ENCODE measurements at regions not wholly inside any gene's neighbourhood (a gene's known extent, or its start where the extent isn't known, plus 50 kb on each side); places are given as distances from the start of the nearest gene placed in this dataset.
A peak's percentile ranks its signal among the peaks of the same experiment; 100 is the strongest.

GRCh38 chr1:58430421-58431275, 115.9 kb downstream of the OMA1 start:
- no peak for DNase-seq

GRCh38 chr1:58426918-58427317, 119.6 kb downstream of the OMA1 start:
- no peak for DNase-seq

- DNase-seq: no peak
These were observed 124.1 kb downstream of the OMA1 start for GRCh38 chr1:58422436-58422835.

- no peak for DNase-seq
These were observed 128.0 kb downstream of the OMA1 start for GRCh38 chr1:58418283-58419228.

DNA sequence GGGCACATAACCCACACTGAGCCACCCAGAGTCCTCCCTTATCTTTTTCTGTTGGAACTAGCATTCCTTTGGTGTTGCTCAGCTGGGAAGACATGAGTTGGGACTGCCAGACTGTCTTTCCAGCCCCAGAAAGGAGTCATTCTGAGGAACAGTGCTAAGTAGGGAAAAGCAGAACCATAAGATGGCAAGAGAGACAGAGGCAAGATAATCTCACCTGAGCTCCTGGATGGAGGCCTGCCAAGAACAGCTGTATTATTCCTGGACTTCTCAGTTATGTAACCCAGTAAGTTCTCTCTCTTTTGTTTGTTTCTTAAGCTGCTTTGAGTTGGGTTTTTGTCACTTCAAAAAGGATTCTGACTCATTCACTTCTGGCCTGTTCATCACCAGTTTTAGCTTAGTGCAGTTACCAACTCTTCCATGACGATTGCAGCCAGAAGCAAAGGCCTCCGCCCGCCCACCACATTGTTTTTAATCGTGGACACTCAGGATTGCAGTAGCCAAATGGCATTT, 134.4 kb downstream of the OMA1 start:
- peak in 2 of 4 experiments; percentile 9 to 13 for DNase-seq

- DNase-seq: no peak
These were observed 136.6 kb downstream of the OMA1 start for GRCh38 chr1:58409890-58410289.

DNA sequence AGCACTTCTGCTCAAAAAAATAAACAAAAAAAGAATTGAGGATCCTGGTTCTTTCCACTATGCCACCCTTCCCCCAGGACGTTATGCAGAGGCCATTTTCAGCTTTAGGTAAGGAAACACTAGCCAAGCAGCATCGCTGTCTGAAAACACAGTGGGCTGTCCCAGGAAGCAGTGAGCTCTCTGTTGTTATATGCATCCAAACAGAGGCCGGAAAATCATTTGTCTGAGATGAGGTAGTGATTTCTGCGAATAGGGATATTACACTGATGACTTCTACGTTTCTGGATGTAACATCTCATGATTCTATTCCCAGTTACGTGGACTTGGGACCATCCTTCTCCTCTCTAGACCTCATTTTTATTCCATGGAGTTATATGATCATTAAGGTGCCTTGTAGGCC, 137.2 kb downstream of the OMA1 start:
- DNase-seq: no peak

GRCh38 chr1:58406301-58407071, 140.0 kb downstream of the OMA1 start:
- DNase-seq: no peak

DNA sequence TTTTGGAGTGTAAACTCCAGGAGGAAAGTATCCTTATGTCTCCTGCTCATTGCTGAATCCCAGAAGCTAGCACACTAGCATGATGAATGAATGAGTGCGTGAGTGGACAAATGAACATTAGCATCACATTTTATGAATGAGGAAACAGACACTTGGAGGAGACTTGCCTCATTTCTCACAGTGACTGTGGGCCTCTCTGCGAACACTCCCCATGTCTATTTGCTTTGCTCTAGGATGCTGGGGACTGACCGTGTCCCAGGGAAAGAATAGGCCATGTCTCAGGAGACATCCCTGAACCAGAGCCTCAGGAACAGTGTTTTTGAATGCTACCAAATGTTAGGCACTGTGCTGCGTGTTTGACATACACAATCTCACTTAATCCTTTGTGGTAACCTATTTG, 140.9 kb downstream of the OMA1 start:
- no peak for DNase-seq

- DNase-seq: no peak
These were observed 142.6 kb downstream of the OMA1 start for GRCh38 chr1:58403894-58404293.

- no peak for DNase-seq
These were observed 144.1 kb downstream of the OMA1 start for GRCh38 chr1:58402444-58402843.

GRCh38 chr1:58401991-58402390, 144.5 kb downstream of the OMA1 start:
- no peak for DNase-seq

- no peak for DNase-seq
These were observed 147.3 kb downstream of the OMA1 start for GRCh38 chr1:58399176-58399575.

DNA sequence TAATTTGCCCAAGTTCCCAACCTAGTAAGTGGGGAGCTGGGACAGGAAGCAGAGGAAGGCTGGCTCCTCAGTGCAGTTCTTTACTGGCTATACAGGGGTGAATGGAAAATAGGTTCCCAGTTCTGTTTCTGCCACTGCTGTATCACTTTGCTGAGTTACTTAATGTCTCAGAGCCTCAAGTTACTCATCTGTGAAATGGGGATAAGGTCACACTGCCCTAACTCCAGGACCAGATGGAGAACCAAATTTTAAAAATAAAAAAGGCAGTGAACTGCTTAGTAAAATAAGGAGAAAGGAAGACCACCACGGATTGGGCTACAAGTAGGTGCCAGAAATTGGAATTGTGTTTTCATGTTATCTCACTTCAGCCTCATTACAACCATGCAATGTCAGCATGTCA, 147.8 kb downstream of the OMA1 start:
- DNase-seq: peak in 2 of 4 experiments; percentile 5 to 10

- no peak for DNase-seq
These were observed 149.2 kb downstream of the OMA1 start for GRCh38 chr1:58397187-58397820.

DNA sequence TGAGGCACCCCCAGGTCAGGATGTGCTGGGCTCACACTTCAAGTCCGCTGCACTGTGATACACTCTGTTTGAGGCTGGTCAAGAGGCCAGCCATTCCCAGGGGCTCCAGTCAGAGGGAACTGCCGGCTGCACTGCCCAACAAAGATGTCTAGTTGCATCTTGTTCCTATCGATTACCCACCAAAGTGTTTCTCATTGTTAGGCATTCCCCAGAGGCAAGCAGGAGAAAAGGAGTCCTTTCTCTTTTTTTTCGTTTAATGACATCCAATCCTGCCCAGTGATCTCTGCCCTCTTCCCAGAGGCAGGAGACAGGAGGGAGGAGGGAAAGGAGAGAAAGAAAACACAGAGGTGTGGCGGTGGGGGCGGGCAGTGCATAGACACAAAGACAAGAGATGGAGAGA, 150.4 kb downstream of the OMA1 start:
- no peak for DNase-seq

GRCh38 chr1:58395355-58395754, 151.2 kb downstream of the OMA1 start:
- DNase-seq: peak; percentile 55 to 79 (median 69)

- DNase-seq: no peak
These were observed 154.4 kb downstream of the OMA1 start for GRCh38 chr1:58392083-58392482.

DNA sequence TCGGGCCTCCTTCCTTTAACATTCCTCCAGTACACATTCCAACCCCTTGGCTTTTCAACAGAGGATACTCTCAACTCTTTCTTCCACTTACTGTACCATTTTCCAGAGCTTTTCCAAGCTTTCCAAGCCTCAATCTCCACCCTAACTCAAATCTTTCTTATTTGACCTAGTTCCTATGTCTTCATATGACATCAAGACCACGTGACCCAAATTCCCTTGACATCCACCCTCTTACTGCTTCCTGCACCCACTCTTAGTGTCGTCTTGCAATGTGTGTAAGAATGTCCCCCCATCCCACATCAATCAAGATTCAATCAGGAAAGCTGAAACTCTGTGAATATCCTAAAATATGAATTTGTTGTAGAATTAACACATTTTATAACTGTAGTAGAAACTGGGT, 155.0 kb downstream of the OMA1 start:
- peak in 1 of 4 experiments; percentile 17 for DNase-seq

GRCh38 chr1:58391056-58391455, 155.5 kb downstream of the OMA1 start:
- peak; percentile 3 to 46 (median 22) for DNase-seq

DNA sequence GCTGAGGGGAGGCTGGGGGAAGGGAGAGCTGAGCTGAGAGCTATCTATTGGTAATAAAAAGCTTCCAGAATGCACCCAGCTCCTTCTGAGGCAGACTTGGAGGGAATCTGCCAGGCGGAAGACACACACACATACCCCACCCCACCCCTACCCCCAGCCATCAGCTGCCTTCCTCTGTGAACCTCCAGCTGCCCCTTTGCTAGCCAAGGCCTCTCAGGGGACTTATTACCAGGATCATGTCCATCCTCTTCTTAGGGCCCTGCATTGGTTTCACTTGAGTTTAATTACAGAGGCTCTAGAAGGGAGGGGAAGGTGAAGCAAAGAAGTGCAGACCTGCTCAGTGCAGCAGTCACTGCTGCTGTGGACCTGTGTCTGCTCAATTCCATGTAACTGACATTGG, 156.4 kb downstream of the OMA1 start:
- DNase-seq: no peak

GRCh38 chr1:58380345-58380744, 166.2 kb downstream of the OMA1 start:
- DNase-seq: no peak
